SK-N-SH (cell line): ENCODE measurements at regions not wholly inside any gene's neighbourhood (a gene's known extent, or its start where the extent isn't known, plus 50 kb on each side); places are given as distances from the start of the nearest gene placed in this dataset.

Source experiments
- CTCF ChIA-PET: fragments of 300-600, 350-600 bp; formaldehyde crosslinking; extraction: SDS; loops from one replicate; lab custom pipeline; 2021; lab: Yijun Ruan, JAX
- POLR2A ChIA-PET: fragments of 350-600 bp; sonication (Branson Sonifier 250); formaldehyde crosslinking; extraction: SDS; loops from one replicate; lab custom pipeline; 2020; ENCODE audit warnings: antibody characterized with exemption, inconsistent platforms; lab: Yijun Ruan, JAX
- DNase-seq: peaks from one replicate; pipeline ENCODE4 v3.0.0; 2012
- H2AFZ ChIP-seq: fragments of 200-600 bp; sonication (generic); 2 replicates; pipeline ENCODE4 v1.8.1; 2016; ENCODE audit warnings: antibody characterized with exemption, mild to moderate bottlenecking, low read depth
- H3F3A ChIP-seq: fragments of 200-600 bp; sonication (generic); replicated peaks from 2 replicates; pipeline ENCODE3; 2016; ENCODE audit warnings: antibody characterized with exemption, mild to moderate bottlenecking; ENCODE audit not compliant: insufficient read depth
- H3K27ac ChIP-seq, 2 experiments: fragments of 200-500 bp in 1 of 2; fragments of 200-600 bp in 1 of 2; sonication (Bioruptor generic) in 1 of 2; sonication (generic), shearing (Covaris generic) in 1 of 2; 2 replicates each; pipeline versions ENCODE4 v1.5.1 to v1.6.1; 2014 to 2016; ENCODE audit warnings: low read depth in 2 of 2, inconsistent platforms in 1 of 2, low read length in 1 of 2, mild to moderate bottlenecking in 1 of 2, mixed read lengths in 1 of 2
- H3K27me3 ChIP-seq: fragments of 200-600 bp; sonication (generic), shearing (Covaris generic); 2 replicates; pipeline ENCODE4 v1.6.1; 2016; ENCODE audit warnings: mixed run types; ENCODE audit not compliant: insufficient read depth
- H3K36me3 ChIP-seq, 2 experiments: fragments of 200-500 bp in 1 of 2; fragments of 200-600 bp in 1 of 2; sonication (Bioruptor generic) in 1 of 2; sonication (generic) in 1 of 2; replicated peaks in 1 of 2; 2 replicates each; pipeline versions ENCODE3 to v1.5.1; 2014 to 2016; ENCODE audit warnings: low read length in 1 of 2, mild to moderate bottlenecking in 1 of 2; ENCODE audit not compliant: insufficient read depth in 2 of 2, control insufficient read depth in 1 of 2
- H3K4me1 ChIP-seq, 2 experiments: fragments of 200-500 bp in 1 of 2; fragments of 200-600 bp in 1 of 2; sonication (Bioruptor generic) in 1 of 2; sonication (generic), shearing (Covaris generic) in 1 of 2; 2 replicates each; pipeline versions ENCODE4 v1.5.1 to v1.6.1; 2014 to 2016; ENCODE audit warnings: low read depth in 1 of 2, low read length in 1 of 2, mixed run types in 1 of 2; ENCODE audit not compliant: insufficient read depth in 2 of 2, control insufficient read depth in 1 of 2
- H3K4me2 ChIP-seq: fragments of 200-600 bp; sonication (generic), shearing (Covaris generic); 2 replicates; pipeline ENCODE4 v1.6.1; 2017; ENCODE audit warnings: mixed run types
- H3K4me3 ChIP-seq, 2 experiments: fragments of 200-500 bp in 1 of 2; fragments of 200-600 bp in 1 of 2; sonication (Bioruptor generic) in 1 of 2; sonication (generic), shearing (Covaris generic) in 1 of 2; 2 replicates each; pipeline versions ENCODE4 v1.5.1 to v1.8.1; 2014 to 2016; ENCODE audit warnings: low read depth in 2 of 2, inconsistent platforms in 1 of 2, low read length in 1 of 2, mild to moderate bottlenecking in 1 of 2, mixed read lengths in 1 of 2, moderate library complexity in 1 of 2
- H3K79me2 ChIP-seq: fragments of 200-600 bp; sonication (generic); 2 replicates; pipeline ENCODE4 v1.8.1; 2017; ENCODE audit warnings: mild to moderate bottlenecking; ENCODE audit not compliant: insufficient read depth
- H3K9ac ChIP-seq: fragments of 200-600 bp; sonication (generic); 2 replicates; pipeline ENCODE4 v1.6.1; 2017; ENCODE audit warnings: mixed run types
- H3K9me2 ChIP-seq: fragments of 200-600 bp; sonication (generic); 2 replicates; pipeline ENCODE4 v1.6.1; 2017; ENCODE audit warnings: mixed run types
- H3K9me3 ChIP-seq: fragments of 200-600 bp; sonication (generic); 2 replicates; pipeline ENCODE4 v1.6.1; 2017; ENCODE audit warnings: mixed run types, mild to moderate bottlenecking, moderate library complexity
- H4K20me1 ChIP-seq: fragments of 200-600 bp; sonication (generic); 2 replicates; pipeline ENCODE4 v1.6.1; 2017; ENCODE audit warnings: mild to moderate bottlenecking, mixed run types; ENCODE audit not compliant: insufficient read depth
- EP300 ChIP-seq, 2 experiments: IDR thresholded peaks; 2 replicates each; pipeline versions ENCODE4 v1.4.0 to v1.6.1; 2012; ENCODE audit warnings: borderline replicate concordance in 1 of 2, low read depth in 1 of 2, low read length in 1 of 2
- EZH2phosphoT487 ChIP-seq: fragments of 200-600 bp; sonication (generic); IDR thresholded peaks from 2 replicates; pipeline ENCODE4 v1.6.1; 2017; ENCODE audit warnings: low read depth, mixed run types, mild to moderate bottlenecking, antibody characterized with exemption, moderate library complexity, borderline replicate concordance
- FOSL2 ChIP-seq: IDR thresholded peaks from 2 replicates; pipeline ENCODE4 v1.4.0; 2012; ENCODE audit warnings: low read depth, mild to moderate bottlenecking, moderate library complexity, borderline replicate concordance
- FOXJ3 ChIP-seq: sonication (generic); formaldehyde crosslinking; IDR thresholded peaks from 2 replicates; pipeline ENCODE4 v1.5.1; 2020; ENCODE audit warnings: mild to moderate bottlenecking, missing genetic modification reagents
- FOXM1 ChIP-seq: IDR thresholded peaks from 2 replicates; pipeline ENCODE4 v1.4.0; 2012; ENCODE audit warnings: low read depth, mild to moderate bottlenecking
- GATA2 ChIP-seq: sonication (generic); formaldehyde crosslinking; IDR thresholded peaks from 2 replicates; pipeline ENCODE4 v1.5.0; 2020; ENCODE audit warnings: mild to moderate bottlenecking, missing genetic modification reagents
- MXI1 ChIP-seq: IDR thresholded peaks from 2 replicates; pipeline ENCODE4 v1.6.1; 2012; ENCODE audit warnings: mild to moderate bottlenecking, low read depth, low read length, improper control_type of control experiment
- NFIC ChIP-seq: IDR thresholded peaks from 2 replicates; pipeline ENCODE4 v1.4.0; 2012; ENCODE audit warnings: borderline replicate concordance
- NRF1 ChIP-seq: IDR thresholded peaks from 2 replicates; pipeline ENCODE4 v1.6.1; 2012; ENCODE audit warnings: low read depth, mild to moderate bottlenecking, low read length
- RCOR1 ChIP-seq: fragments of 150-350 bp; IDR thresholded peaks from 2 replicates; pipeline ENCODE4 v1.6.1; 2017; ENCODE audit warnings: antibody characterized with exemption, low read length
- SIN3A ChIP-seq: IDR thresholded peaks from 2 replicates; pipeline ENCODE4 v1.6.1; 2012; ENCODE audit warnings: low read depth, mild to moderate bottlenecking, low read length, moderate library complexity, borderline replicate concordance
- SMC3 ChIP-seq: IDR thresholded peaks from 2 replicates; pipeline ENCODE4 v1.6.1; 2012; ENCODE audit warnings: low read depth, low read length, improper control_type of control experiment
- WGBS: methylation state at CpG from one replicate; pipeline ENCODE4 v1.1.6; 2017; ENCODE audit warnings: low lambda C conversion rate; 5-methylcytosine and 5-hydroxymethylcytosine counted together
- TF ChIP-seq, protein P1 (sequence below): IDR thresholded peaks from 2 replicates; pipeline ENCODE4 v1.4.0; 2012; ENCODE audit warnings: low read depth, borderline replicate concordance
- TF ChIP-seq, protein P2 (sequence below): fragments of 150-350 bp; IDR thresholded peaks from 2 replicates; pipeline ENCODE4 v1.6.1; 2016; ENCODE audit warnings: mild to moderate bottlenecking, low read depth, low read length
- TF ChIP-seq, protein P3 (sequence below): fragments of 200-600 bp; sonication (generic); IDR thresholded peaks from 2 replicates; pipeline ENCODE4 v1.6.1; 2017; ENCODE audit warnings: antibody characterized with exemption, mild to moderate bottlenecking, moderate library complexity
- TF ChIP-seq, protein P4 (sequence below): IDR thresholded peaks from 2 replicates; pipeline ENCODE4 v1.6.1; 2012; ENCODE audit warnings: mild to moderate bottlenecking, low read depth, low read length, moderate library complexity
- TF ChIP-seq, protein P5 (sequence below): IDR thresholded peaks from 2 replicates; pipeline ENCODE4 v1.4.0; 2012; ENCODE audit warnings: low read depth

DNA sequence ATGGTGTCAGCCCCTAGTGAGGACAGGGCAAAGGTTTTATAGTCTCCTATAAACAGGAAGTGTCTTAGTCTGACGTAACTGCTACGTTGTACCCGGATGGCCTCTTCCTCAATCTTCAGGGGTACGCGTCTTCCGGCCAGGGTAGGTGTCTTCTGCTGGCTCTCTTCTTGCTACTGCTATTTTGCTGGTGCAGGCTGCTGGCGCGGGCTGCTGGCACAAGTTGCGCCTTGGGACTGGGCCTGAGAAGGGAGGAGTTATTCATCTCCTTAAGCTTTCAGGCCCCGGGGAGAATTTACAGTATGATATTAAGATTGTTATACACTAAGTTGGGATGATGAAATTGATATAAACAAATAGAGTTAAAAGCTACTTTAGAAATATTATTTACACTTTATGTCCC lies 74.4 kb downstream of the HDGFL1 start:
- 97% methylated on average over 10 of the region's 10 CpGs for WGBS
- no peaks in the 10 kb centered on the region; a peak in 1 of 4 replicates for H3K4me1 ChIP-seq
- H3K9me2 ChIP-seq, result no peaks in the 10 kb centered on the region
- DNase-seq, result no peak
- TF ChIP-seq SMC3 (no peak), RCOR1 (no peak), EP300 (IDR thresholded peaks at IDR 0.05; ENCODE audit: borderline replicate concordance in 1 of 2, low read depth in 1 of 2, low read length in 1 of 2) (no peak), EZH2phosphoT487 (no peak), SIN3A (no peak), NFIC (no peak), NRF1 (no peak), FOXJ3 (CRISPR knock-in tag) (no peak), FOSL2 (no peak), GATA2 (CRISPR knock-in tag) (no peak), MXI1 (no peak), FOXM1 (no peak)
- TF ChIP-seq, protein P1, sequence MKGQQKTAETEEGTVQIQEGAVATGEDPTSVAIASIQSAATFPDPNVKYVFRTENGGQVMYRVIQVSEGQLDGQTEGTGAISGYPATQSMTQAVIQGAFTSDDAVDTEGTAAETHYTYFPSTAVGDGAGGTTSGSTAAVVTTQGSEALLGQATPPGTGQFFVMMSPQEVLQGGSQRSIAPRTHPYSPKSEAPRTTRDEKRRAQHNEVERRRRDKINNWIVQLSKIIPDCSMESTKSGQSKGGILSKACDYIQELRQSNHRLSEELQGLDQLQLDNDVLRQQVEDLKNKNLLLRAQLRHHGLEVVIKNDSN, result no peak
- TF ChIP-seq, protein P2, sequence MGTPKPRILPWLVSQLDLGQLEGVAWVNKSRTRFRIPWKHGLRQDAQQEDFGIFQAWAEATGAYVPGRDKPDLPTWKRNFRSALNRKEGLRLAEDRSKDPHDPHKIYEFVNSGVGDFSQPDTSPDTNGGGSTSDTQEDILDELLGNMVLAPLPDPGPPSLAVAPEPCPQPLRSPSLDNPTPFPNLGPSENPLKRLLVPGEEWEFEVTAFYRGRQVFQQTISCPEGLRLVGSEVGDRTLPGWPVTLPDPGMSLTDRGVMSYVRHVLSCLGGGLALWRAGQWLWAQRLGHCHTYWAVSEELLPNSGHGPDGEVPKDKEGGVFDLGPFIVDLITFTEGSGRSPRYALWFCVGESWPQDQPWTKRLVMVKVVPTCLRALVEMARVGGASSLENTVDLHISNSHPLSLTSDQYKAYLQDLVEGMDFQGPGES, result no peak
- TF ChIP-seq, protein P3, sequence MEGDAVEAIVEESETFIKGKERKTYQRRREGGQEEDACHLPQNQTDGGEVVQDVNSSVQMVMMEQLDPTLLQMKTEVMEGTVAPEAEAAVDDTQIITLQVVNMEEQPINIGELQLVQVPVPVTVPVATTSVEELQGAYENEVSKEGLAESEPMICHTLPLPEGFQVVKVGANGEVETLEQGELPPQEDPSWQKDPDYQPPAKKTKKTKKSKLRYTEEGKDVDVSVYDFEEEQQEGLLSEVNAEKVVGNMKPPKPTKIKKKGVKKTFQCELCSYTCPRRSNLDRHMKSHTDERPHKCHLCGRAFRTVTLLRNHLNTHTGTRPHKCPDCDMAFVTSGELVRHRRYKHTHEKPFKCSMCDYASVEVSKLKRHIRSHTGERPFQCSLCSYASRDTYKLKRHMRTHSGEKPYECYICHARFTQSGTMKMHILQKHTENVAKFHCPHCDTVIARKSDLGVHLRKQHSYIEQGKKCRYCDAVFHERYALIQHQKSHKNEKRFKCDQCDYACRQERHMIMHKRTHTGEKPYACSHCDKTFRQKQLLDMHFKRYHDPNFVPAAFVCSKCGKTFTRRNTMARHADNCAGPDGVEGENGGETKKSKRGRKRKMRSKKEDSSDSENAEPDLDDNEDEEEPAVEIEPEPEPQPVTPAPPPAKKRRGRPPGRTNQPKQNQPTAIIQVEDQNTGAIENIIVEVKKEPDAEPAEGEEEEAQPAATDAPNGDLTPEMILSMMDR, result no peak
- TF ChIP-seq, protein P4, sequence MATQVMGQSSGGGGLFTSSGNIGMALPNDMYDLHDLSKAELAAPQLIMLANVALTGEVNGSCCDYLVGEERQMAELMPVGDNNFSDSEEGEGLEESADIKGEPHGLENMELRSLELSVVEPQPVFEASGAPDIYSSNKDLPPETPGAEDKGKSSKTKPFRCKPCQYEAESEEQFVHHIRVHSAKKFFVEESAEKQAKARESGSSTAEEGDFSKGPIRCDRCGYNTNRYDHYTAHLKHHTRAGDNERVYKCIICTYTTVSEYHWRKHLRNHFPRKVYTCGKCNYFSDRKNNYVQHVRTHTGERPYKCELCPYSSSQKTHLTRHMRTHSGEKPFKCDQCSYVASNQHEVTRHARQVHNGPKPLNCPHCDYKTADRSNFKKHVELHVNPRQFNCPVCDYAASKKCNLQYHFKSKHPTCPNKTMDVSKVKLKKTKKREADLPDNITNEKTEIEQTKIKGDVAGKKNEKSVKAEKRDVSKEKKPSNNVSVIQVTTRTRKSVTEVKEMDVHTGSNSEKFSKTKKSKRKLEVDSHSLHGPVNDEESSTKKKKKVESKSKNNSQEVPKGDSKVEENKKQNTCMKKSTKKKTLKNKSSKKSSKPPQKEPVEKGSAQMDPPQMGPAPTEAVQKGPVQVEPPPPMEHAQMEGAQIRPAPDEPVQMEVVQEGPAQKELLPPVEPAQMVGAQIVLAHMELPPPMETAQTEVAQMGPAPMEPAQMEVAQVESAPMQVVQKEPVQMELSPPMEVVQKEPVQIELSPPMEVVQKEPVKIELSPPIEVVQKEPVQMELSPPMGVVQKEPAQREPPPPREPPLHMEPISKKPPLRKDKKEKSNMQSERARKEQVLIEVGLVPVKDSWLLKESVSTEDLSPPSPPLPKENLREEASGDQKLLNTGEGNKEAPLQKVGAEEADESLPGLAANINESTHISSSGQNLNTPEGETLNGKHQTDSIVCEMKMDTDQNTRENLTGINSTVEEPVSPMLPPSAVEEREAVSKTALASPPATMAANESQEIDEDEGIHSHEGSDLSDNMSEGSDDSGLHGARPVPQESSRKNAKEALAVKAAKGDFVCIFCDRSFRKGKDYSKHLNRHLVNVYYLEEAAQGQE, result no peak
- TF ChIP-seq, protein P5, sequence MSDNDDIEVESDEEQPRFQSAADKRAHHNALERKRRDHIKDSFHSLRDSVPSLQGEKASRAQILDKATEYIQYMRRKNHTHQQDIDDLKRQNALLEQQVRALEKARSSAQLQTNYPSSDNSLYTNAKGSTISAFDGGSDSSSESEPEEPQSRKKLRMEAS, result no peak
- TF ChIP-seq, all 33 proteins: peak for 0
- no peak overlapping the region for H3K4me2 ChIP-seq
- H3K27ac ChIP-seq, result no peak overlapping the region
- ChIA-PET CTCF (no interaction called here), POLR2A (no interaction called here)
- no peaks in the 10 kb centered on the region for H4K20me1 ChIP-seq
- no peaks in the 10 kb centered on the region for H3K79me2 ChIP-seq
- H3F3A ChIP-seq, result no peaks in the 10 kb centered on the region
- H3K9ac ChIP-seq, result no peak overlapping the region
- H3K4me3 ChIP-seq, result no peak overlapping the region
- no peak overlapping the region for H2AFZ ChIP-seq
- H3K27me3 ChIP-seq, result no peaks in the 10 kb centered on the region
- no peaks in the 10 kb centered on the region for H3K36me3 ChIP-seq
- H3K9me3 ChIP-seq, result no peaks in the 10 kb centered on the region
